ENCODE measurements at regions not wholly inside any gene's neighbourhood (a gene's known extent, or its start where the extent isn't known, plus 50 kb on each side); places are given as distances from the start of the nearest gene placed in this dataset.

DNA sequence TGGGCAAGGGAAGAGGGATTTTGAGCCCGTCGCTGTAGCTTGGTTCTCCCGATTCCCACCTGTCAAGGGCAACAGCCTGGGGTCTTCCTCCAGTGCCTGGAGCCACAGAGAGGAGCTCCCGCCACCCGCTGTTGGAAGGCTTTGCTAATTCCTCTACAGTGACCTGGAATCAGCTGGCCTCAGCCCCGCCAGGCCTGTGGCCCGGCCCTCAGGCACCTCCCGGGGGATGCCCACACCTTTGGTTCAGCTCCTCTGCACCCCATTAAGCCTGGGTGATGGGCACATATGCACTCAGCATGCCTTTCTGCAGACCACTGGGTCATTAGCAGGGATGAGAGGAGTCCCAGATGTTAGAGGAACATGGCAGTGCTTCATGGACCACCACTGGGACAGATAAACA, 121.4 kb upstream of the MKI67 start:
- no peak for TF ChIP-seq POLR2A (IDR thresholded peaks at IDR 0.05)
- TF ChIP-seq, protein P1, sequence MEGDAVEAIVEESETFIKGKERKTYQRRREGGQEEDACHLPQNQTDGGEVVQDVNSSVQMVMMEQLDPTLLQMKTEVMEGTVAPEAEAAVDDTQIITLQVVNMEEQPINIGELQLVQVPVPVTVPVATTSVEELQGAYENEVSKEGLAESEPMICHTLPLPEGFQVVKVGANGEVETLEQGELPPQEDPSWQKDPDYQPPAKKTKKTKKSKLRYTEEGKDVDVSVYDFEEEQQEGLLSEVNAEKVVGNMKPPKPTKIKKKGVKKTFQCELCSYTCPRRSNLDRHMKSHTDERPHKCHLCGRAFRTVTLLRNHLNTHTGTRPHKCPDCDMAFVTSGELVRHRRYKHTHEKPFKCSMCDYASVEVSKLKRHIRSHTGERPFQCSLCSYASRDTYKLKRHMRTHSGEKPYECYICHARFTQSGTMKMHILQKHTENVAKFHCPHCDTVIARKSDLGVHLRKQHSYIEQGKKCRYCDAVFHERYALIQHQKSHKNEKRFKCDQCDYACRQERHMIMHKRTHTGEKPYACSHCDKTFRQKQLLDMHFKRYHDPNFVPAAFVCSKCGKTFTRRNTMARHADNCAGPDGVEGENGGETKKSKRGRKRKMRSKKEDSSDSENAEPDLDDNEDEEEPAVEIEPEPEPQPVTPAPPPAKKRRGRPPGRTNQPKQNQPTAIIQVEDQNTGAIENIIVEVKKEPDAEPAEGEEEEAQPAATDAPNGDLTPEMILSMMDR (IDR thresholded peaks at IDR 0.05): no peak

All from lower leg skin (tissue), 3 donors.